Ishikawa (cell line): ENCODE measurements at regions not wholly inside any gene's neighbourhood (a gene's known extent, or its start where the extent isn't known, plus 50 kb on each side); places are given as distances from the start of the nearest gene placed in this dataset.

Experiments
- CEBPB ChIP-seq: IDR thresholded peaks from 2 replicates; pipeline ENCODE4 v1.6.1; 2012
- CREB1 ChIP-seq: IDR thresholded peaks from 2 replicates; pipeline ENCODE4 v1.6.1; 2012; ENCODE audit warnings: low read depth
- EGR1 ChIP-seq: IDR thresholded peaks from 2 replicates; pipeline ENCODE4 v1.6.1; 2012
- EP300 ChIP-seq: IDR thresholded peaks from 2 replicates; pipeline ENCODE4 v1.6.1; 2012; ENCODE audit warnings: borderline replicate concordance
- FOXM1 ChIP-seq: IDR thresholded peaks from 2 replicates; pipeline ENCODE4 v1.6.1; 2012; ENCODE audit warnings: low read depth, borderline replicate concordance
- MAX ChIP-seq: IDR thresholded peaks from 2 replicates; pipeline ENCODE4 v1.6.1; 2012
- NFIC ChIP-seq: IDR thresholded peaks from 2 replicates; pipeline ENCODE4 v1.6.1; 2012
- RAD21 ChIP-seq: IDR thresholded peaks from 2 replicates; pipeline ENCODE4 v1.6.1; 2012; ENCODE audit warnings: low read depth
- REST ChIP-seq: IDR thresholded peaks from 2 replicates; pipeline ENCODE4 v1.6.1; 2012; ENCODE audit warnings: low read depth, mild to moderate bottlenecking
- TAF1 ChIP-seq: IDR thresholded peaks from 2 replicates; pipeline ENCODE4 v1.6.1; 2012; ENCODE audit warnings: low read depth, mild to moderate bottlenecking
- TCF12 ChIP-seq: IDR thresholded peaks from 2 replicates; pipeline ENCODE4 v1.6.1; 2012; ENCODE audit warnings: low read depth
- TEAD4 ChIP-seq: IDR thresholded peaks from 2 replicates; pipeline ENCODE4 v1.6.1; 2012
- USF1 ChIP-seq: IDR thresholded peaks from 2 replicates; pipeline ENCODE4 v1.6.1; 2012
- YY1 ChIP-seq: IDR thresholded peaks from 2 replicates; pipeline ENCODE4 v1.6.1; 2012; ENCODE audit warnings: low read depth
- ZBTB7A ChIP-seq: IDR thresholded peaks from 2 replicates; pipeline ENCODE4 v1.6.1; 2012; ENCODE audit warnings: low read depth

- TF ChIP-seq FOXM1 (no peak), TEAD4 (no peak), TCF12 (no peak), CREB1 (no peak), EGR1 (no peak), TAF1 (no peak), RAD21 (no peak), REST (no peak), NFIC (no peak), CEBPB (no peak), YY1 (no peak), USF1 (no peak), EP300 (no peak), MAX (no peak), ZBTB7A (no peak)
These were observed 934.2 kb downstream of the CDH9 start for GRCh38 chr5:26104175-26104574.

GRCh38 chr5:26060212-26060611 lies 978.2 kb downstream of the CDH9 start:
- TF ChIP-seq CEBPB (no peak), REST (no peak), RAD21 (no peak), ZBTB7A (no peak), NFIC (no peak)

GRCh38 chr5:26054594-26054993 lies 983.8 kb downstream of the CDH9 start:
- TF ChIP-seq ZBTB7A, result no peak
- no peak for TF ChIP-seq EGR1
- TF ChIP-seq CREB1, result no peak
- TF ChIP-seq TAF1, result no peak
- TF ChIP-seq REST, result no peak
- no peak for TF ChIP-seq USF1
- TF ChIP-seq TEAD4, result no peak
- TF ChIP-seq NFIC, result no peak
- no peak for TF ChIP-seq EP300
- TF ChIP-seq CEBPB, result no peak
- no peak for TF ChIP-seq FOXM1
- no peak for TF ChIP-seq YY1
- TF ChIP-seq RAD21, result no peak
- TF ChIP-seq MAX, result no peak
- no peak for TF ChIP-seq TCF12

- no peak for TF ChIP-seq CREB1
- no peak for TF ChIP-seq RAD21
- no peak for TF ChIP-seq CEBPB
- no peak for TF ChIP-seq EGR1
- no peak for TF ChIP-seq ZBTB7A
- TF ChIP-seq EP300, result no peak
- TF ChIP-seq TCF12, result no peak
These were observed 1003.6 kb downstream of the CDH9 start for GRCh38 chr5:26034813-26035212.

GRCh38 chr5:26031481-26031880 lies 1006.9 kb downstream of the CDH9 start:
- TF ChIP-seq ZBTB7A (no peak), TAF1 (no peak), CEBPB (no peak), EGR1 (no peak), FOXM1 (no peak), TEAD4 (no peak), RAD21 (no peak), CREB1 (no peak), REST (no peak), EP300 (no peak), NFIC (no peak), TCF12 (no peak), MAX (no peak), USF1 (no peak), YY1 (no peak)
